Neural cell (in vitro differentiated cells): ENCODE measurements at regions not wholly inside any gene's neighbourhood (a gene's known extent, or its start where the extent isn't known, plus 50 kb on each side); places are given as distances from the start of the nearest gene placed in this dataset.

ENCODE experiments used
- H2AFZ ChIP-seq: fragments of 200-600, 300-800 bp; sonication (generic), shearing (Covaris generic); 2 replicates; pipeline ENCODE4 v1.6.0; 2014; ENCODE audit warnings: low read depth, mild to moderate bottlenecking, antibody characterized with exemption, low read length, moderate library complexity
- H3F3A ChIP-seq: fragments of 200-600 bp; shearing (Covaris generic); 2 replicates; pipeline ENCODE4 v1.6.1; 2016; ENCODE audit warnings: mild to moderate bottlenecking, moderate library complexity, mixed read lengths, antibody characterized with exemption, low read length; ENCODE audit not compliant: insufficient read depth, poor library complexity, severe bottlenecking
- H3K27ac ChIP-seq: fragments of 200-600, 300-800 bp; sonication (generic), shearing (Covaris generic); 2 replicates; pipeline ENCODE4 v1.5.1; 2014; ENCODE audit warnings: mild to moderate bottlenecking, low read length, moderate library complexity
- H3K27me3 ChIP-seq: fragments of 300-800, 200-600 bp; sonication (generic), shearing (Covaris generic); 2 replicates; pipeline ENCODE4 v1.6.0; 2014; ENCODE audit warnings: mild to moderate bottlenecking, low read depth, low read length, moderate library complexity; ENCODE audit not compliant: insufficient read depth
- H3K36me3 ChIP-seq: fragments of 300-800, 200-600 bp; sonication (generic), shearing (Covaris generic); 2 replicates; pipeline ENCODE4 v1.5.1; 2014; ENCODE audit warnings: mild to moderate bottlenecking, antibody characterized with exemption, low read length, moderate library complexity; ENCODE audit not compliant: insufficient read depth
- H3K4me2 ChIP-seq: fragments of 300-800, 200-600 bp; sonication (generic), shearing (Covaris generic); 2 replicates; pipeline ENCODE4 v1.6.0; 2014; ENCODE audit warnings: mild to moderate bottlenecking, low read length
- H3K4me3 ChIP-seq: fragments of 300-800, 200-600 bp; sonication (generic), shearing (Covaris generic); 2 replicates; pipeline ENCODE4 v1.5.1; 2014; ENCODE audit warnings: mild to moderate bottlenecking, low read length, moderate library complexity
- H3K79me2 ChIP-seq: fragments of 200-600 bp; shearing (Covaris generic); replicated peaks from 2 replicates; pipeline ENCODE4 v1.6.0; 2014; ENCODE audit warnings: mild to moderate bottlenecking, low read length, moderate library complexity; ENCODE audit not compliant: insufficient read depth
- H3K9ac ChIP-seq: fragments of 300-800, 200-600 bp; sonication (generic), shearing (Covaris generic); 2 replicates; pipeline ENCODE4 v1.6.1; 2016; ENCODE audit warnings: mild to moderate bottlenecking, low read length, mixed read lengths
- H3K9me2 ChIP-seq: fragments of 200-600 bp; shearing (Covaris generic); 2 replicates; pipeline ENCODE4 v1.6.1; 2016; ENCODE audit warnings: mild to moderate bottlenecking, low read length, mixed read lengths; ENCODE audit not compliant: insufficient read depth
- H3K9me3 ChIP-seq: fragments of 200-600, 300-800 bp; sonication (generic), shearing (Covaris generic); 2 replicates; pipeline ENCODE4 v1.6.1; 2016; ENCODE audit warnings: mild to moderate bottlenecking, mixed run types, low read length, moderate library complexity, mixed read lengths
- H4K20me1 ChIP-seq: fragments of 200-600 bp; shearing (Covaris generic); 2 replicates; pipeline ENCODE4 v1.6.1; 2016; ENCODE audit warnings: mild to moderate bottlenecking, mixed run types; ENCODE audit not compliant: insufficient read depth
- EP300 ChIP-seq: fragments of 450-650 bp; conservative IDR thresholded peaks from 2 replicates; pipeline ENCODE4 v1.6.1; 2014; ENCODE audit warnings: antibody characterized with exemption, mild to moderate bottlenecking, moderate library complexity; ENCODE audit not compliant: poor library complexity, severe bottlenecking
- EZH2 ChIP-seq: fragments of 200-600, 300-800 bp; shearing (Covaris generic), sonication (generic); IDR thresholded peaks from 2 replicates; pipeline ENCODE4 v1.6.1; 2014; ENCODE audit warnings: antibody characterized with exemption, low read length, borderline replicate concordance, mild to moderate bottlenecking; ENCODE audit not compliant: insufficient read depth, poor library complexity, severe bottlenecking
- MXI1 ChIP-seq: fragments of 450-650 bp; conservative IDR thresholded peaks from 2 replicates; pipeline ENCODE4 v1.6.1; 2014; ENCODE audit warnings: antibody characterized with exemption, mild to moderate bottlenecking; ENCODE audit not compliant: poor library complexity, severe bottlenecking
- POLR2AphosphoS5 ChIP-seq: IDR thresholded peaks from 2 replicates; pipeline ENCODE4 v1.6.1; 2012
- RAD21 ChIP-seq: fragments of 450-650 bp; conservative IDR thresholded peaks from 2 replicates; pipeline ENCODE4 v1.6.1; 2014; ENCODE audit warnings: antibody characterized with exemption, mild to moderate bottlenecking, moderate library complexity
- SMC3 ChIP-seq: fragments of 450-650 bp; conservative IDR thresholded peaks from 2 replicates; pipeline ENCODE4 v1.6.1; 2014; ENCODE audit warnings: antibody characterized with exemption, mild to moderate bottlenecking, moderate library complexity; ENCODE audit not compliant: poor library complexity
- TAF1 ChIP-seq: IDR thresholded peaks from 2 replicates; pipeline ENCODE4 v1.6.1; 2012; ENCODE audit warnings: low read depth
- TF ChIP-seq, protein P1 (sequence below): IDR thresholded peaks from 2 replicates; pipeline ENCODE4 v1.6.1; 2012; ENCODE audit warnings: borderline replicate concordance
- TF ChIP-seq, protein P2 (sequence below): fragments of 450-650 bp; IDR thresholded peaks from 2 replicates; pipeline ENCODE4 v1.5.1; 2014; ENCODE audit warnings: antibody characterized with exemption, mild to moderate bottlenecking, moderate library complexity; ENCODE audit not compliant: poor library complexity, severe bottlenecking

DNA sequence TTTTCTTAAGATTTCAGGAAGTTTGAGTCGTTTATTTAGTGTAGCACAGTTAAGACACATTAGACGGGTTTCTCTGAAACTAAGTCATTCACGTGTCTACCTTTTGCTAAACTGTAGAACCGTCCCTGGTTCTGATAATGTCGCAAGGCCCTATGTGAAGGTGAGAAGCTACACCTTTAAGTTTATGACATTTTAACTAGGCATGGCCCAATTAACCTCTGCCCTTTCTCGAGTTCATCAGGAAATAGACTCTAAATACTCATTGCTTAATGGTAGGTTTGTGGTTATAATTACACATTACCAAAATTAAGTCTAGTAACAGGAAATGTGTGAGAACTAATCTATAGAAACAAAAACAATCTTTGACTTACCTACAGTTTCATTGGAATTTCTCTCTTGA is 126.6 kb upstream of the FZD8 start:
- Histone ChIP-seq H3K9me3 (no peaks in the 10 kb centered on the region), H3K36me3 (no peaks in the 10 kb centered on the region), H3F3A (no peaks in the 10 kb centered on the region), H3K4me2 (no peak overlapping the region), H3K27me3 (no peaks in the 10 kb centered on the region), H3K4me3 (no peak overlapping the region), H3K27ac (no peak overlapping the region), H3K79me2 (no peaks in the 10 kb centered on the region), H2AFZ (no peak overlapping the region), H4K20me1 (no peaks in the 10 kb centered on the region), H3K9ac (no peak overlapping the region), H3K9me2 (no peaks in the 10 kb centered on the region)
- TF ChIP-seq EZH2 (no peak), EP300 (no peak), SMC3 (no peak), TAF1 (no peak), MXI1 (no peak), POLR2AphosphoS5 (no peak), RAD21 (no peak)
- TF ChIP-seq, protein P1, sequence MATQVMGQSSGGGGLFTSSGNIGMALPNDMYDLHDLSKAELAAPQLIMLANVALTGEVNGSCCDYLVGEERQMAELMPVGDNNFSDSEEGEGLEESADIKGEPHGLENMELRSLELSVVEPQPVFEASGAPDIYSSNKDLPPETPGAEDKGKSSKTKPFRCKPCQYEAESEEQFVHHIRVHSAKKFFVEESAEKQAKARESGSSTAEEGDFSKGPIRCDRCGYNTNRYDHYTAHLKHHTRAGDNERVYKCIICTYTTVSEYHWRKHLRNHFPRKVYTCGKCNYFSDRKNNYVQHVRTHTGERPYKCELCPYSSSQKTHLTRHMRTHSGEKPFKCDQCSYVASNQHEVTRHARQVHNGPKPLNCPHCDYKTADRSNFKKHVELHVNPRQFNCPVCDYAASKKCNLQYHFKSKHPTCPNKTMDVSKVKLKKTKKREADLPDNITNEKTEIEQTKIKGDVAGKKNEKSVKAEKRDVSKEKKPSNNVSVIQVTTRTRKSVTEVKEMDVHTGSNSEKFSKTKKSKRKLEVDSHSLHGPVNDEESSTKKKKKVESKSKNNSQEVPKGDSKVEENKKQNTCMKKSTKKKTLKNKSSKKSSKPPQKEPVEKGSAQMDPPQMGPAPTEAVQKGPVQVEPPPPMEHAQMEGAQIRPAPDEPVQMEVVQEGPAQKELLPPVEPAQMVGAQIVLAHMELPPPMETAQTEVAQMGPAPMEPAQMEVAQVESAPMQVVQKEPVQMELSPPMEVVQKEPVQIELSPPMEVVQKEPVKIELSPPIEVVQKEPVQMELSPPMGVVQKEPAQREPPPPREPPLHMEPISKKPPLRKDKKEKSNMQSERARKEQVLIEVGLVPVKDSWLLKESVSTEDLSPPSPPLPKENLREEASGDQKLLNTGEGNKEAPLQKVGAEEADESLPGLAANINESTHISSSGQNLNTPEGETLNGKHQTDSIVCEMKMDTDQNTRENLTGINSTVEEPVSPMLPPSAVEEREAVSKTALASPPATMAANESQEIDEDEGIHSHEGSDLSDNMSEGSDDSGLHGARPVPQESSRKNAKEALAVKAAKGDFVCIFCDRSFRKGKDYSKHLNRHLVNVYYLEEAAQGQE = no peak
- TF ChIP-seq, protein P2, sequence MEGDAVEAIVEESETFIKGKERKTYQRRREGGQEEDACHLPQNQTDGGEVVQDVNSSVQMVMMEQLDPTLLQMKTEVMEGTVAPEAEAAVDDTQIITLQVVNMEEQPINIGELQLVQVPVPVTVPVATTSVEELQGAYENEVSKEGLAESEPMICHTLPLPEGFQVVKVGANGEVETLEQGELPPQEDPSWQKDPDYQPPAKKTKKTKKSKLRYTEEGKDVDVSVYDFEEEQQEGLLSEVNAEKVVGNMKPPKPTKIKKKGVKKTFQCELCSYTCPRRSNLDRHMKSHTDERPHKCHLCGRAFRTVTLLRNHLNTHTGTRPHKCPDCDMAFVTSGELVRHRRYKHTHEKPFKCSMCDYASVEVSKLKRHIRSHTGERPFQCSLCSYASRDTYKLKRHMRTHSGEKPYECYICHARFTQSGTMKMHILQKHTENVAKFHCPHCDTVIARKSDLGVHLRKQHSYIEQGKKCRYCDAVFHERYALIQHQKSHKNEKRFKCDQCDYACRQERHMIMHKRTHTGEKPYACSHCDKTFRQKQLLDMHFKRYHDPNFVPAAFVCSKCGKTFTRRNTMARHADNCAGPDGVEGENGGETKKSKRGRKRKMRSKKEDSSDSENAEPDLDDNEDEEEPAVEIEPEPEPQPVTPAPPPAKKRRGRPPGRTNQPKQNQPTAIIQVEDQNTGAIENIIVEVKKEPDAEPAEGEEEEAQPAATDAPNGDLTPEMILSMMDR = no peak

DNA sequence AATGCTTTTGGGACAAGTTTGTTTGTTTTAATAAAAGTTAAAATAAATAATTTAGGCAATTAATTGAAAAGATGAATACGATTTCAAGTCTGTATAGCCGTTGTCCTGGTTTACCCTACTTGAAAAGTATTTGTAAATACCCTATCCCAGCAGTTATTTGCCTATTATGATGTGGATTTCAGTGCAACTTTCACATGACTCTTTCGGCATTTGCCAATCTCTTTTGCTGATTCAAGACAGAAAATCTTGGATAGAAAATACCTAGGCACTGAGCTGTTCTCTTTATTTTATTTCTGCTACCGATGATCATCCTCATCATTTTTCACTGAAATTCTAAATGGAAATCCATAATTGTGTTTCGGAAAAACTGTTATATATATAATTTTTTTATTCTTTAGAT is 125.9 kb upstream of the FZD8 start:
- no peak overlapping the region for H2AFZ ChIP-seq
- H3K4me2 ChIP-seq = no peak overlapping the region
- no peak for TF ChIP-seq RAD21
- TF ChIP-seq, protein P2 = no peak
- TF ChIP-seq, protein P1 = no peak
- TF ChIP-seq SMC3 = no peak
- no peak for TF ChIP-seq EZH2
- no peak for TF ChIP-seq POLR2AphosphoS5
- no peak for TF ChIP-seq MXI1
- no peak for TF ChIP-seq EP300
- TF ChIP-seq TAF1 = no peak

More for the DNA sequence above, 125.9 kb upstream of the FZD8 start:
- H3K27me3 ChIP-seq = no peaks in the 10 kb centered on the region
- H3F3A ChIP-seq = no peaks in the 10 kb centered on the region
- H3K27ac ChIP-seq = no peak overlapping the region
- no peaks in the 10 kb centered on the region for H3K9me3 ChIP-seq
- H3K36me3 ChIP-seq = no peaks in the 10 kb centered on the region
- H3K9ac ChIP-seq = no peak overlapping the region
- no peaks in the 10 kb centered on the region for H3K9me2 ChIP-seq
- H3K4me3 ChIP-seq = no peak overlapping the region
- H3K79me2 ChIP-seq = no peaks in the 10 kb centered on the region
- H4K20me1 ChIP-seq = no peaks in the 10 kb centered on the region
